ENCODE measurements at regions not wholly inside any gene's neighbourhood (a gene's known extent, or its start where the extent isn't known, plus 50 kb on each side); places are given as distances from the start of the nearest gene placed in this dataset.

DNA sequence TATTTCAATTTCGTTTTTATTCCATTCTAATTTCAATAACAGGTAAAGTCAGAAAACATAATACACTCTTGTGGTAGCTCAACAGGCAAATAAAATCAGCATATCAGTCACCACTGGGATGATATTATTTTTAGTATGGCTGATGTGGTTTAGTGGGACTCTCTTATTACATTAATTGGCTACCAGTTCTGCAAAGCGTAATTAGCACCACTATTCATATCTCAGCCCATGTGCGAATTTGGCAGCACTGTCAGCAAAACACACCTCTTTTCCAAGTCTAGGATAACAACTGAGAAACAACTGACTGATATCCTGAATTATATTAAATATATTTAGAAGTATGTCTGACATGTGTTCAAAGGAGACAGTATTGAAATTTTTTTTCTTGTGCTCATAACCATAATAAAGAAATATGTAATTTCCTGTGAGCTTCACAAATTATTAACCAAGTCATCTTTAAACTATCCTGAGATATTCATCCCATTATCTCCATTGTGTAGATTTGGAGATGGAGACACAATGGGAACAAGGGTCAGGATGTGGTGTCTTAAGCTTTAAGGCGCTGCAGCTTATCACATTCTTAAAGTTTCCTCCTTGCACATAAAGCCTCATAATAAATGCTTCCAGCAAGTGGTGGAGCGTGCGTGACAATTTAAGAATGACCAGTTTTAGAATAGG is 212.4 kb downstream of the TLE1 start:
- TF ChIP-seq, protein P1, sequence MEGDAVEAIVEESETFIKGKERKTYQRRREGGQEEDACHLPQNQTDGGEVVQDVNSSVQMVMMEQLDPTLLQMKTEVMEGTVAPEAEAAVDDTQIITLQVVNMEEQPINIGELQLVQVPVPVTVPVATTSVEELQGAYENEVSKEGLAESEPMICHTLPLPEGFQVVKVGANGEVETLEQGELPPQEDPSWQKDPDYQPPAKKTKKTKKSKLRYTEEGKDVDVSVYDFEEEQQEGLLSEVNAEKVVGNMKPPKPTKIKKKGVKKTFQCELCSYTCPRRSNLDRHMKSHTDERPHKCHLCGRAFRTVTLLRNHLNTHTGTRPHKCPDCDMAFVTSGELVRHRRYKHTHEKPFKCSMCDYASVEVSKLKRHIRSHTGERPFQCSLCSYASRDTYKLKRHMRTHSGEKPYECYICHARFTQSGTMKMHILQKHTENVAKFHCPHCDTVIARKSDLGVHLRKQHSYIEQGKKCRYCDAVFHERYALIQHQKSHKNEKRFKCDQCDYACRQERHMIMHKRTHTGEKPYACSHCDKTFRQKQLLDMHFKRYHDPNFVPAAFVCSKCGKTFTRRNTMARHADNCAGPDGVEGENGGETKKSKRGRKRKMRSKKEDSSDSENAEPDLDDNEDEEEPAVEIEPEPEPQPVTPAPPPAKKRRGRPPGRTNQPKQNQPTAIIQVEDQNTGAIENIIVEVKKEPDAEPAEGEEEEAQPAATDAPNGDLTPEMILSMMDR (conservative IDR thresholded peaks at IDR 0.05): no peak
- Histone ChIP-seq H3K14ac (ENCODE audit: insufficient read depth, low read length) (no peak overlapping the region), H3K79me2 (ENCODE audit: insufficient read depth, low read length) (no peaks in the 10 kb centered on the region), H3K4me2 (ENCODE audit: insufficient read depth, insufficient read length, low read length) (no peak overlapping the region), H3T11ph (ENCODE audit: low read length) (no peak overlapping the region), H3K27me3 (ENCODE audit: insufficient read depth, low read length) (no peaks in the 10 kb centered on the region), H2AK5ac (ENCODE audit: insufficient read length, low read length) (no peak overlapping the region), H3K9me3 (ENCODE audit: control insufficient read depth, low read depth, low read length) (no peaks in the 10 kb centered on the region), H2BK5ac (ENCODE audit: insufficient read length, low read length) (no peak overlapping the region), H3K27ac (ENCODE audit: insufficient read length, low read depth, low read length) (no peak overlapping the region), H2BK120ac (ENCODE audit: low read depth, low read length, poor library complexity, severe bottlenecking) (no peak overlapping the region), H2BK12ac (ENCODE audit: insufficient read length, low read depth, low read length) (no peak overlapping the region), H2AFZ (ENCODE audit: low read length) (no peak overlapping the region), H2BK15ac (ENCODE audit: low read depth, low read length) (no peak overlapping the region), H2BK20ac (ENCODE audit: low read depth, low read length, poor library complexity, severe bottlenecking) (no peak overlapping the region), H3K4me1 (ENCODE audit: insufficient read depth, low read length) (no peaks in the 10 kb centered on the region), H3K79me1 (ENCODE audit: insufficient read depth, low read depth, low read length, poor library complexity, severe bottlenecking) (no peaks in the 10 kb centered on the region), H4K20me1 (ENCODE audit: control insufficient read depth, insufficient read depth, insufficient read length) (no peaks in the 10 kb centered on the region), H3K18ac (ENCODE audit: insufficient read length, low read depth, low read length) (no peak overlapping the region), H3K9ac (ENCODE audit: extremely low read depth, insufficient read length, low read length) (no peak overlapping the region), H3K4ac (ENCODE audit: low read depth, low read length) (no peak overlapping the region), H4K91ac (ENCODE audit: insufficient read length, low read depth, low read length) (no peak overlapping the region), H3K23me2 (ENCODE audit: insufficient read length, low read depth, low read length, poor library complexity, severe bottlenecking) (no peaks in the 10 kb centered on the region), H4K5ac (ENCODE audit: insufficient read length, low read depth, low read length) (no peak overlapping the region), H3K23ac (ENCODE audit: insufficient read length, low read depth, low read length) (no peak overlapping the region), H4K8ac (replicated peaks; ENCODE audit: insufficient read length, low read depth, low read length) (no peak overlapping the region), H3K56ac (ENCODE audit: insufficient read length, low read depth, low read length) (no peak overlapping the region)
- Mint-ChIP-seq H3K27me3 (ENCODE audit: low read depth) (no peaks in the 10 kb centered on the region), H3K9me3 (peaks cover 0 to 3% of the 10 kb centered on the region in 2 experiments; a peak in 2 of 5 replicates), H3K36me3 (ENCODE audit: insufficient read depth in 1 of 3, low read depth in 3 of 3) (peaks cover 0 to 5% (median 0%) of the 10 kb centered on the region in 3 experiments; a peak in 3 of 7 replicates), H3K4me1 (peaks cover 0 to 7% of the 10 kb centered on the region in 2 experiments; a peak in 2 of 4 replicates), H3K4me3 (no peak overlapping the region), H3K27ac (no peak overlapping the region)
- WGBS (ENCODE audit: extremely low coverage, insufficient read length, low lambda C conversion rate): no CpG with 5 or more reads among the region's 6 CpGs
- DNase-seq: no peak

Data from H9 (cell line).